HG03196 (cell line): ENCODE measurements at regions not wholly inside any gene's neighbourhood (a gene's known extent, or its start where the extent isn't known, plus 50 kb on each side); places are given as distances from the start of the nearest gene placed in this dataset.
"Not testable (repeated sequence)": the region's sequence is repeated elsewhere in the genome, so short reads cannot be mapped to it uniquely, and the experiment has no call there.

Experiments
- ATAC-seq: cut with Tn5 transposase; IDR thresholded peaks from one replicate; pipeline ENCODE4 v1.9.1; 2021; ENCODE audit not compliant: unreplicated experiment

DNA sequence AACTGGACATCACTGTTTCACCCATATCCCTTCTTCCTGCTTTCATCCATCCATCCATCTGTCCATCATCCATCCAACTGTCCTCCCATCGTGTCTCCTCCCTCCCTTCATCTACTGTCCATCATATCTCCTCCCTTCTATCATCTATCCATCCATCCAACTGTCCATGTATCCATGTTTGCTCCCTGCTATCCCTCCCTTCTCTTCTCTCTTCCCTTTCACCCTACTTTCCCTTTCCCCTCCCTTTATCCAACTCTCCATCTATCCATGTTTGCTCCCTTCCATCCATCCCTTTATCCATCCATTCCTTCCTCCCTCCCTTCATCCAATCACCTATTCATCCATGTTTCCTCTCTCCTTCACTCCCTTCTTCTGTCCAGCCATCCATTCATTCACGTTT is 92.6 kb upstream of the CTBP2 start:
- ATAC-seq, result no peak

DNA sequence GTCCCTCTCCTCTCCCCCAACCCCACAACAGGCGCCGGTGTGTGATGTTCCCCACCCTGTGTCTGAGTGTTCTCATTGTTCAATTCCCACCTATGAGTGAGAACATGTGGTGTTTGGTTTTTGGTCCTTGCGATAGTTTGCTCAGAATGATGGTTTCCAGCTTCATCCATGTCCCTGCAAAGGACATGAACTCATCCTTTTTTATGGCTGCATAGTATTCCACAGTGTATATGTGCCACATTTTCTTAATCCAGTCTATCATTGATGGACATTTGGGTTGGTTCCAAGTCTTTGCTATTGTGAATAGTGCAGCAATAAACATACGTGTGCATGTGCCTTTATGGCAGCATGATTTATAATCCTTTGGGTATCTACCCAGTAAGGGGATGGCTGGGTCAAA is 90.5 kb upstream of the CTBP2 start:
- not testable (repeated sequence) for ATAC-seq

DNA sequence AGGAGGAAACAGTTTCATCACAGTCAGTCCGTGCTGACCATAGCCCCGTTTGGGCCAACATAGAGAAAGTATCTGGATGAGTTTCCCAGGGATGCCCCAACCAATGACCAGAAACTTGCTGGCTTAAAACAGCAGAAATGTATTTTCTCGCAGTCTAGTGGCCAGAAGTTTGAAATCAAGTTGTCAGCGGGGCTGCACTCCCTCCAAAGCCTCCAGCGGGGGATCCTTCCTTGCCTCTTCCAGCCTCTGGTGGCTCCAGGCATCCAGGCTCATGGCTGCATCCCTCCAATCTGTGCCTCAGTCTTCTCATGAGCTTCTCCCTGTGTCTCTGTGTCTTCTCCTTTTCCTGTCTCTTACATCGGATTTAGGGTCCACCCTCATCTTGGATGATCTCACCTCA is 89.6 kb upstream of the CTBP2 start:
- ATAC-seq, result no peak

DNA sequence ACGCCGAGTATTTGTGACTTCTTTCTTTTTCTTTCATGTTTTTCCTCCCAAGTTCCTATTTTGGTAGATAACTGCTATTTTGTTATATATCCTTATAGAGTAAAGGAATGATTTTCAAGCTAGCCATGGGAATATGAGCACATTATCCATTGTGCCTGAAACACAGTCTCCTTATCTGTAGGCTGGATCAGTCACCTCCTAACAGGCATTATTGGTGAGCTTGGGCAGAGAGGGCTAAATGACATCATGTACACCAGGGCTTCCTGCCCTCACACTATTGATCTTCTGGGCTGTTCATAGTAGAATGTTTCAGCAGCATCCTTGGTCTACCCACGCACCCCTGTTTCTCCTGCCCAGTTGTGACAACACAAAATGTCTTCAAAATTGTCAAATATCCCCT is 88.1 kb upstream of the CTBP2 start:
- no peak for ATAC-seq

DNA sequence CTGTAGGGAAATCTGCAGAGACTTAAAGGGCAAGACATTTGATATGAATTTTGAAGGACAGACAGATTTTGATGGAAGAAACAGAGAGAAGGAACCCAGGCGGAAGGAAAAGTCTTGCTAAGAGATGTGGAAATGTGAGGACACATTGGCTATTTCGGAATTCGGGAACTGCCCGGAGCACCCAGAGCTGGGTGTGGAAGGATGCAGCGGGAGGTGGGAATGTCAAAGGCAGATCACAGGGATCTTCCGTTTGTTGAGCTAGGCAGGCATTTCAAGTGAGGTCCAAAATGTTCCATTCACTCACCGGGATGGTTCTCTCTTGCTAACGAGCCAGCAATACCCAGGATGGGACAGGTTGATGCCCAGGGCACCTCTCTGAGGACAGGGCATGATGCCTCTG is 87.2 kb upstream of the CTBP2 start:
- ATAC-seq, result no peak

DNA sequence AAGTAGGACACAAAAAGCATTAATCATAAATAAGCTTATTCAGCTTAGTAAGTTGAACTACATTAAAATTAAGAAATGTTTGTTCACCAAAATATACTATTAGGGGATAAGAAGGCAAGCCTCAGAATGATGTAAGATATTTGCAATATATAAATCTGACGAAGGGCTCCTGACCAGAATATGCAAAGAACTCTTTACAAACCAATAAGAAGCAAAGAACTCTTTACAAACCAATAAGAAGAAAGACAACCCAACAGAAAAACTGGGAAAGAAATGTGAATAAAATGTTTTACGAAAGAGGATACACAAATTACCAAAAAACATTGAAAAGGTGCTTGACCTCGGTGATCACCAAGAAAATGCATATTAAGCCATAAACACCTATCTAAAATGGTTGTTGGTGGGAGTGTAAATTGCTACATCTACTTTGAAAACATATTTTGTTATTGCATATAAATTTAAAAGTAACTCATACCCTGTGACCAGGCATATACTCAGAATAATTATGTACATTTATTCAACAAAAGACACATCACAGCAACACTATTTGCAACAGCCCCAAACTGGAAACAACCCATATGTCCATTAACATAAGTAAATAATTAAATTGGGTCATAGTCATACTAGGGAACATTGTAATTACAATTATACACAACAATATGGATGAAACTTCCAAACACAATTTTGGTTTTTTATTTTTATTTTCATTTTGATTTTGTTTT is 83.3 kb upstream of the CTBP2 start:
- ATAC-seq, result no peak

DNA sequence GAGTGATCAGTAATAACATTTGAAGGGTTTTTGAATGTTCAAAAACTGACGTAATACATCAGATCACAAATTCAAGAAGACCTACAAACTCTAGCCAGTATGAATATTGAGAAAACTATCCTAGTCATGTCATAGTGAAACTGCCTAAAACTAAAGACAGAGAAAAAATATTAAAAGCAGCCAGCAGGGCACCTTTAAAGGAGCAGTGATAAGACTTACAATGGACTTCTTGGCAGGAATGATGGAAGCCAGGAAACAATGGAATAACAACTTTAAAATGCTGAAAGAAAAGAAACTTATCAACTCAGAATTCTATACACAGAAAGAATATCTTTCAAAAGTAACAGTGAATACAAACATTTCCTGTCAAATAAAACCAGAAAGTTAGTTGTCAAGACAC is 78.3 kb upstream of the CTBP2 start:
- ATAC-seq, result no peak

DNA sequence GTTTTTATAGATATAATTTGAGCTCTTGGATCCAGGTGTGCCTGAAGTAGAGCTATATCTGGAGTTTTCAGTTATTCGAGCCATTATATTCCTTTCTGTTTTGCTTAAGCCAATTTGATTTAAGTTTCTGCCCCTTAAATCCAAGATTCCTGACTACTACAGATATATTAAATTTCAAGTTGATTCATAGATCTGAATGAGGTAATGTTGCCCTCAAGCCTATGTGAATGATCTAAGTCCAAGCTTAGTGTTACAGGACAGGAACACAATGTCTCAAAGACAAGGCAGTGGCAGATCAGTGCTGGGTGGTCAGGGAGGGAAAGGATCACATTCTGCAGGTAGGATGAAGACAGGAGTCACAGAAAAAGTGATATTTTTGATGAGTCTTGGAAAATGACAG is 75.7 kb upstream of the CTBP2 start:
- ATAC-seq, result no peak

DNA sequence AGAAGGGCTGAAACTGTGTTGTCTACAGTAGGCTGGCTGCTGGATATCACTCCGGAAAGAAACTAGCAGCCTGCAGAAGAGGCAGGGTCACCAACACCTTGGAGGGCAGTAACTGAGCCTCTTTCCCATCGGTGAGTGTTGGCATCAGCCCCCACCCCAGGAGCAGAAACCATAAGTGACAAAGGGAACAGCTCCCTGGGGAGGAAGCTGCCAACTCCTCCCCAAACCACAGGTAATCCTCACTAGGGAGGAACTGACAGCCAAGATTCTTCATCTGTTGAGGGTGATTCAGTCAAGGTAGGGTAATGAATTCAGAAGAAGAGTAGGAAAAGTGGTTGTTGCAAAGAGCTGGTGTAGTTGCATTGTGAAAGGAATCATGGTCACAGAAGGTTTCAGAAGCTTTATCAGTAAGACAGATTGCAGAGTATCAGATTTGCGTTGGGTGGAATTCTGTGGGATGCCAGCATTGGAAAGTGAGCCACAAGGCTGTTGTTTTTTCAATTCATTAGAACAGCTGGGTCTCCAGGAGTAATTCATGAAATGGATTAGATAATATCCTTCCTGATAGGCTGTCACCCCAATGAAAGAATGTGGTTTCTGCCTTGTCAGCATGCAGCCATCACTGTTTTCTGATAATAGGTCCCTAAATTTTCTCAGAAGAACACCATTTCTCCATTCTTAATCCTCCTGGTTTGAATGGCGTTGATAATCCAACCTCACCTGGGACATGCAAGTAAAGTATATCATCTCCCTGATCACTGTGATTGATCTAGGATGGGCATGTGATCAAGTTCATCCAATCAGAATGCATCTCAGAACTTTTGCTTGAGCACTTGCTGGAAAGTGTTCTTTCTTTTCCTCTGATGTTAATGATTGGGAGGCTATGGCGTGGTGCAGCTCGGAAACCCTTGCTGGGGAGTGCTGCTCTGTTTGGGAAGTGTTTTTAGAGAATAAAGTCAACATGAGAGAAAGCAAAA is 75.0 kb upstream of the CTBP2 start:
- ATAC-seq, result no peak

DNA sequence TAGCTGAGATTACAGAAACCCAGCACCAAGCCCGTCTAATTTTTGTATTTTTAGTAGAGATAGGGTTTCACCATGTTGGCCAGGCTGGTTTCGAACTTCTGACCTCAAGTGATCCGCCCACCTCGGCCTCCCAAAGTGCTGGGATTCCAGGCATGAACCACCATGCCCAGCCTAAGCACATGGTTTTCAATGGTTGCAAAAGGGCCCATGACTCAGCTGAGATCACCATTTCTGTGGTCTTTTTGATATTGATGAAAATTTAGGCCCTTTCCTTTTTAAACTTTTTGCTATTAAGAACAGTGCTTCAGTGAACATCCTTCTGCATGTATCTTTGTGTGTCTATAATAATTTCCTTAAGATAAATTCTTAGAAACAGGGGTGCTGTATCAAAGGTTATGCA is 74.2 kb upstream of the CTBP2 start:
- not testable (repeated sequence) for ATAC-seq

DNA sequence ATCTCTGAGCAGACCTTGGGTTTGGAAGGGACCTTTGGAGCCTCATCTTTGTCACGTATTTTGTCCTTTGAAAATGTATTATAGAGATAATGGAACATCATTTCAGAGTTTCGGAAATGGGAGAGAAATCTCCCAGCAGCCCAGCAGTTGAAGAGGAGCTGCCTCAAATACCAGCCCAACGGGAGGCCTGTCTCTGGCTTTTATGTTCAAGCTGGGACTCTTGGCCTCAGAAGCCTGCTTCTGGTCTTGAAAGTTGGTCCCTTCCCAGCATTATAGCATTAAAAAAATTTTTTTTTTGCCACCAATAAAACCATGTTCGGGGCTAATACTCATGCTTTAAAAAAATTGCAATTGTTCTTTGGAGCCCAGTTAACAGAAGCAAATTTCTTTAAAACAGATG is 73.4 kb upstream of the CTBP2 start:
- no peak for ATAC-seq

DNA sequence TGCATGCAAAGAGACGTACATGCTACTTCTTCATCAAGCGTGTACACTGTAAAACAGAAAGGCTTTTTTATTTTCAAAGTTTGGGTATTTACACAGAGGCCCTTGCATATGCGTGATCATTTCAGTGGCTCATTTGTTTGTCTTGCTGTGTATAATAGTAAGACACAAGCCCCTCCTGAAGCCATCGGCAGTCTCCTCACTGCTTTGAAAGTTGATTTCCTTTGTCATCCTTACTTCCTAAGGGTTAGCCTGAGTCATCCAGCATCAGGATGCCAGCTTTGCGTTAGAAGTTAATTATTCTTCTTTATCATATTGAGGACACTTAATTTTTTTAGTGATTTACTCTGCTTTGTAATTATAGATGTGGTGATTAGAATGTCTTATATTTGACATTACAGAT is 72.5 kb upstream of the CTBP2 start:
- no peak for ATAC-seq

DNA sequence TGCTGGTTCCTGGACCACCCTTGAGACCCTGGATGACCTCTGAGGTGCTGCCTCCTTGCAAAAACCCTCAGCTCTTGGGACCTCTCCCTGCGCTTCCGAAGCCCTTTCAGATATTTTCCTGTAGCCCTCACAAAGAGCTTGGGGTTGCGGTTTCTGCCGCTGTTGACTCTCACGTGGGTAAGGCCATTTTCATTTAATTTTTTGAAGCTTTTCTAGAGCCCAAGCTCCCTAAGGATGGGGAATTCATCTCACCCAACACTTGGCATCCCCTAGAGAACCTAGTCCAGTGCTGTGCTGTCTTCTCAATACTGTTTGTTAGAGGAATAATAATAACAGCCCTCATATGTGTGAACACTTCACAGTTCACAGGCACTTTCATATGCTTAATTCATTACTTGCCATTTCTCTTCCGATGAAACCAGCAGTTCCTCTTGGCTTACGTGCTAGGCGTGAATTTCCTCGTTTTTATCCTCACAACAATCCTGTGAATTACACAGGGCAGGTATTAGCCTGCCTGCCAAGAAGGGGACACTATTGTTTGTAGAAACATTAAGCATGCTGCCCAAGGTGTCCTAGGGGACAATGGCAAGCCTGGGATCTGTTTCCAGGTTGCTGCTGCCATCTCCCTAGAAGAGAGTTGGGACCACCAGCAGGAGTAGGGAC is 71.6 kb upstream of the CTBP2 start:
- no peak for ATAC-seq

DNA sequence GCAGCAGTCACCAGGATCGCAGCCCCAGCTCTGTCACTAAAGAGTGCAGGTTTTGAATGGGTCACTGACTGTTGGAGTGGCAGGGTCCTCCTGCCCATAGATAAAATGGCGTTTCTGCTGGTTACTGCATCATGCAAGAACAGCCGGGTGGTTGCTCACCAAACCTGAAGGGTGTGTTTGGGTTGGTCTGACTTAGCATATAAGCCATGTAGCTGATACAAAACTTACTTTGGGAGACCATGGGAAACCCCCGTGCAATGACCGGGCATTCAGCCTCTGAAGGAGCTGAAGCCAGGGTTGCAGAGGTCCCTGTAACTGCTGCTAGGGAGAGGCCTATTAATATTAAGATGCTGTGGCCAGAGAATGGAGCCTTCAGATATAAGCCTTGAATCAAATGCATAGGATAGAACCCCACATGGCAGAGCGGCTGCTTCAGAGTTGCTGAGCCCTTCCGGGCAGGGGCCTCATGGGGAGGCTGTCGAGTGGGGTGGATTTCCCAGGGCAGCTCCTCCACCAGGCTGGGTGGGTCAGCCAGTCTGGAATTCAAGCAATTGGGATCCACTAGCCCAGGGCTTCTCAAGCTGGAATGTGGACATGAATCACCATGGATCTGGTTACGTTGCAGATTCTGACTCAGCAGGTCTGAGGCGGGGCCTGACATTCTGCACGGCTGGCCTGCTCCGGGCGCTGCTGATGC is 70.9 kb upstream of the CTBP2 start:
- ATAC-seq, result no peak

DNA sequence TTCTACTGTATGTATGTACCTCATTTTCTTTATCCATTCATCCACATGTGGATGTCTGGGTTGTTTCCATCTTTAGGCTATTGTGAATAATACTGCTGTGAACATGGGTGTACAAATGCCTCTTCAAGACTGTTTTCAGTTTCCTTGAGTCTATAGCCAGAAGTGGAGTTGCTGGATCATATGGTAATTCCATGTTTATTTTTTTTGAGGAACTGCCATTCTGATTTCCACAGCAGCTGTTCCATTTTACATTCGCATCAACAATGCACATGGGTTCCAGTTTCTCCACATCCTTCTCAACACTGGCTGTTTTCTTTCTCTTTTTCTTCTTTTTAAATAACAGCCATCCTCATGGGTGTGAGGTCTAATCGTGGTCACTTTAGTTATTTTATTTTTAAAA is 69.9 kb upstream of the CTBP2 start:
- no peak for ATAC-seq

DNA sequence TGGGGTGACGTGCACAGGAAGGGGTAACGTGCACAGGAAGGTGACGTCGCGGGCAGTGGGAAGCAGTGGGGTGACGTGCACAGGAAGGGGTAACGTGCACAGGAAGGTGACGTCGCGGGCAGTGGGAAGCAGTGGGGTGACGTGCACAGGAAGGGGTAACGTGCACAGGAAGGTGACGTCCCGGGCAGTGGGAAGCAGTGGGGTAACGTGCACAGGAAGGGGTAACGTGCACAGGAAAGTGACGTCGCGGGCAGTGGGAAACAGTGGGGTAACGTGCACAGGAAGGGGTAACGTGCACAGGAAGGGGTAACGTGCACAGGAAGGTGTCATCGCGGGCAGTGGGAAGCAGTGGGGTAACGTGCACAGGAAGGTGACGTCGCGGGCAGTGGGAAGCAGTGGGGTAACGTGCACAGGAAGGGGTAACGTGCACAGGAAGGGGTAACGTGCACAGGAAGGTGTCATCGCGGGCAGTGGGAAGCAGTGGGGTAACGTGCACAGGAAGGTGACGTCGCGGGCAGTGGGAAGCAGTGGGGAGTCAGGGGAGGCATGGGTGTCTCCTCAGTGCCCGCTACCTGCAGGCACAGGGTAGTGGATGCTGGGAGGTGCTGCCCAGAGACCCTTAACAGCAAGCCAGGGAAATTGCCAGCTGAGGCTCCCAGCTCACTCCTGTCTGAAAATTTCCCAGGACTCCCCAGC is 68.0 kb upstream of the CTBP2 start:
- ATAC-seq, result not testable (repeated sequence)

DNA sequence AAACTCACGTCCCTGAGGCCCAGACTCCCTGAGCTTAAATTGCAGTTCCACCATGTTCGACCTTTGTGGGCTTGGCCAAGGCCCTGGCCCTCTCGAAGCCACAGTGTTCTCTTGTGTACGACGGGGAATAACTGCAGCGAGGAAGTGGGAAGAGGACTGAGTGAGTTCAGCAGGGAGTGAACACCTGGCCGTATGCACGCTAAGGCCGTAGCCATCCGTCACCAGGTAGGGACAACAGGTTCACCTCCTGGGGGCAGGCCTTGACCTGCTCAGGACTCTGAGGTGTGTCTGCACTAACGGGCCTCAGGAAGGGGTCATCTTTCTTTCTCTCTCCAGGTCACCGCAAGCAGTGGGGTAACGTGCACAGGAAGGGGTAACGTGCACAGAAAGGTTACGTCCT is 67.2 kb upstream of the CTBP2 start:
- no peak for ATAC-seq

DNA sequence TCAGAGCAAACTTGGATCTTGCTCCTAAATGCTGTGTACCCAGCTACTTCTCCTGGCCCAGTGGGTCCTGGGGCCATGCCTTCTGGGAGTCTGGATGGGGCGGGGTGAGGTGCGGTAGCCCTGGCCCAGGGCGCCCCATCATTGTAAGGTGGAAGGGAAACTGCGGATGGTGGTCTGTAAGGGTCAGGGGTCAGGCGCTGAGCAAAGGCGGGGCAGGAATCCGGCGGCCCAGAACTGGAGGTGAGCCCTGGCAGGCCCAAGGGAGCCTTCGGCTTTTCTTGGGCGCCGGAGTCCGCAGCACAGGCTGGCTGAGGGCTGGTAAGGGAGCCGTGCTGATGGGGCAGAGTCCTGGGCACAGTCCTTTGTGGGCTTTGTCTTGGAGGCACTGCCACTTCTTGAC is 66.5 kb upstream of the CTBP2 start:
- no peak for ATAC-seq

DNA sequence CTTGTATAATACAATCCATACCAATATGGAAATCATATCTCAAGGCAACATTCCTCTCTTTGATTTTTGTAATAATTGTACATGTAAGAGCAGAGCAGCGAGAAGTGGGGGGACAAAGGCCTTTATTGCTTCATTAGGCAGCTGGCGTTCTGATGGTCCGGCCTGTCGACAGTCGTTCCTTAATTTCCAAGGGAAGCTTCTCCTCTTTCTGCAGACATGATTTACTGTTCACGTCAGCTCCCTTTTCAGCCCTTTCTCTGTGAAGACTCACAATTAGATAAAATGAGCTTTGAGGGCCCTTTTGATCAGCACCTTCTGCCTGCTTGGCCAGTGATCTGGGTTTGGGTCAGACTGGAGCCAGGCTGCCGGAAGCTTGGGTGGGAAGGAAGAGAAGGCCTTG is 65.6 kb upstream of the CTBP2 start:
- ATAC-seq, result no peak

DNA sequence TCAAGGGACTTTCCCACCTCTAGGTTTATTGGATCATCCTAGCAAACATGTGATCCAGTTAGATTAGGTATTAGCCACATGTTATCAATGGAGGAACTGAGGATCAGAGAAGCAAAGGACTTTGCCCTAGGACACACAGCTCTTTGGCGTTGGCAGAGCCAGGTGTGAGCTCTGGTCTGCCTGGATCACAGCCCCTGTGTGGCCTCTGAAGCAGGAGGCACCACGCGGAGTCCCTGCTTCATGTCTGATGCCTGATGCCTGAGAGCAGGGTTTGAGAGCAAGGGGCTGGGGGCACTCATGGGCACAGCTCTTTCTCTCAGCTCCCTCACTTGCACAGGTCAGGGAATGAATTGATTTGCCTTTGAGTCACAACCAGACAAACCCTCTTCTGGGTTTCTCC is 64.7 kb upstream of the CTBP2 start:
- no peak for ATAC-seq
